H1 (cell line): ENCODE measurements at regions not wholly inside any gene's neighbourhood (a gene's known extent, or its start where the extent isn't known, plus 50 kb on each side); places are given as distances from the start of the nearest gene placed in this dataset.
A peak's percentile ranks its signal among the peaks of the same experiment; 100 is the strongest.

Experiments
- CTCF ChIA-PET: fragments of 300-600 bp; sonication (Branson Sonifier 250); formaldehyde crosslinking; loops from one replicate; lab custom pipeline; 2021; ENCODE audit not compliant: partially characterized antibody; lab: Charles Lee
- POLR2A ChIA-PET: fragments of 300-600 bp; sonication (Branson Sonifier 250); formaldehyde crosslinking; loops from one replicate; lab custom pipeline; 2021; ENCODE audit warnings: inconsistent platforms; ENCODE audit not compliant: partially characterized antibody; lab: Charles Lee
- DNase-seq, 2 experiments: peaks; one replicate each; pipeline versions ENCODE4 v3.0.0 to v3.0.0-alpha.2; 2010 to 2022; ENCODE audit warnings: low spot score in 2 of 2, low read depth in 1 of 2, mixed read lengths in 1 of 2
- FAIRE-seq: peaks from 2 replicates; lab custom pipeline; 2011; peaks lifted over from hg19 to GRCh38; lab: Jason Lieb, UNC
- H2AFZ ChIP-seq: 2 replicates; pipeline ENCODE4 v1.8.1; 2012; ENCODE audit warnings: low read length, inconsistent platforms
- H2AK5ac ChIP-seq: 2 replicates; pipeline ENCODE4 v1.6.1; 2013; ENCODE audit warnings: low read depth, low read length
- H2BK120ac ChIP-seq: replicated peaks from 2 replicates; pipeline ENCODE3; 2013; ENCODE audit warnings: low read depth, low read length, inconsistent platforms
- H2BK12ac ChIP-seq: 2 replicates; pipeline ENCODE4 v1.6.1; 2013; ENCODE audit warnings: low read depth, low read length
- H2BK15ac ChIP-seq: 2 replicates; pipeline ENCODE4 v1.6.1; 2013; ENCODE audit warnings: low read length
- H2BK20ac ChIP-seq: 2 replicates; pipeline ENCODE4 v1.6.1; 2013; ENCODE audit warnings: low read length
- H2BK5ac ChIP-seq: 2 replicates; pipeline ENCODE4 v1.6.1; 2013; ENCODE audit warnings: low read depth, low read length
- H3K14ac ChIP-seq: 2 replicates; pipeline ENCODE4 v1.6.1; 2013; ENCODE audit warnings: inconsistent platforms; ENCODE audit not compliant: insufficient read length
- H3K18ac ChIP-seq: 2 replicates; pipeline ENCODE4 v1.6.1; 2013; ENCODE audit warnings: low read length; ENCODE audit errors: extremely low read depth
- H3K23ac ChIP-seq: 2 replicates; pipeline ENCODE4 v1.6.1; 2013; ENCODE audit warnings: inconsistent platforms; ENCODE audit not compliant: insufficient read length
- H3K23me2 ChIP-seq: 2 replicates; pipeline ENCODE4 v1.6.1; 2013; ENCODE audit warnings: low read depth, low read length
- H3K27ac ChIP-seq: 2 replicates; pipeline ENCODE4 v1.6.1; 2011; ENCODE audit warnings: low read depth, low read length, inconsistent platforms
- H3K27me3 ChIP-seq, 4 experiments: replicated peaks in 1 of 4; 1 replicate in 1 of 4; 2 replicates in 3 of 4; pipeline versions ENCODE4 v1.6.1 to v1.8.1; 2011 to 2013; ENCODE audit warnings: low read length in 3 of 4, mild to moderate bottlenecking in 3 of 4, inconsistent platforms in 2 of 4, mixed read lengths in 2 of 4, moderate library complexity in 1 of 4; ENCODE audit not compliant: control insufficient read depth in 3 of 4, insufficient read depth in 3 of 4; ENCODE audit errors: extremely low read depth in 1 of 4
- H3K36me3 ChIP-seq, 4 experiments: 2 replicates each; pipeline versions ENCODE4 v1.6.1 to v1.8.1; 2011 to 2013; ENCODE audit warnings: mild to moderate bottlenecking in 4 of 4, low read length in 3 of 4, moderate library complexity in 2 of 4, control low read depth in 1 of 4, inconsistent platforms in 1 of 4; ENCODE audit not compliant: insufficient read depth in 4 of 4, control insufficient read depth in 2 of 4
- H3K4ac ChIP-seq: replicated peaks from 2 replicates; pipeline ENCODE3; 2013; ENCODE audit warnings: low read length, low read depth, mixed read lengths, inconsistent platforms; ENCODE audit not compliant: insufficient read length
- H3K4me1 ChIP-seq, 4 experiments: replicated peaks in 1 of 4; 1 replicate in 1 of 4; 2 replicates in 3 of 4; pipeline versions ENCODE4 v1.6.1 to v1.8.1; 2011 to 2013; ENCODE audit warnings: low read length in 3 of 4, inconsistent platforms in 2 of 4, mixed read lengths in 1 of 4; ENCODE audit not compliant: insufficient read depth in 4 of 4, control insufficient read depth in 3 of 4
- H3K4me2 ChIP-seq, 2 experiments: 2 replicates each; pipeline versions ENCODE4 v1.6.1 to v1.8.1; 2011 to 2013; ENCODE audit warnings: low read depth in 2 of 2, low read length in 2 of 2, control low read depth in 1 of 2, inconsistent platforms in 1 of 2, mild to moderate bottlenecking in 1 of 2; ENCODE audit not compliant: insufficient read depth in 1 of 2
- H3K4me3 ChIP-seq, 4 experiments: fragments of 200-600, 300-600 bp in 1 of 4; sonication (generic), shearing (Covaris generic), sonication (Bioruptor Twin) in 1 of 4; 2 replicates each; pipeline versions ENCODE4 v1.5.1 to v1.8.1; 2011 to 2016; ENCODE audit warnings: low read length in 4 of 4, low read depth in 3 of 4, control low read depth in 2 of 4, inconsistent platforms in 2 of 4, mild to moderate bottlenecking in 2 of 4, mixed read lengths in 1 of 4, moderate library complexity in 1 of 4; ENCODE audit not compliant: insufficient read depth in 2 of 4; ENCODE audit errors: extremely low read depth in 1 of 4
- H3K56ac ChIP-seq: replicated peaks from 2 replicates; pipeline ENCODE3; 2013; ENCODE audit warnings: low read depth, mild to moderate bottlenecking, mixed read lengths, low read length, inconsistent platforms; ENCODE audit not compliant: insufficient read length
- H3K79me1 ChIP-seq: 2 replicates; pipeline ENCODE4 v1.6.1; 2013; ENCODE audit warnings: low read depth, low read length, control low read depth
- H3K79me2 ChIP-seq, 2 experiments: 2 replicates each; pipeline versions ENCODE4 v1.6.1 to v1.8.1; 2012 to 2013; ENCODE audit warnings: low read length in 2 of 2, mild to moderate bottlenecking in 2 of 2, inconsistent platforms in 1 of 2; ENCODE audit not compliant: insufficient read depth in 2 of 2, control insufficient read depth in 1 of 2
- H3K9ac ChIP-seq, 4 experiments: replicated peaks in 1 of 4; 1 replicate in 1 of 4; 2 replicates in 3 of 4; pipeline versions ENCODE4 v1.6.1 to v1.8.1; 2011 to 2013; ENCODE audit warnings: low read depth in 3 of 4, low read length in 3 of 4, control low read depth in 2 of 4, mild to moderate bottlenecking in 2 of 4, moderate library complexity in 2 of 4, inconsistent platforms in 1 of 4; ENCODE audit errors: extremely low read depth in 1 of 4
- H3K9me3 ChIP-seq, 2 experiments: 2 replicates each; pipeline versions ENCODE4 v1.6.1 to v1.8.1; 2012 to 2013; ENCODE audit warnings: mild to moderate bottlenecking in 2 of 2, moderate library complexity in 2 of 2, control low read depth in 1 of 2, inconsistent platforms in 1 of 2, low read depth in 1 of 2, low read length in 1 of 2, mixed read lengths in 1 of 2; ENCODE audit not compliant: insufficient read depth in 2 of 2
- H4K20me1 ChIP-seq, 2 experiments: replicated peaks in 1 of 2; 2 replicates each; pipeline versions ENCODE3 to v1.8.1; 2011 to 2013; ENCODE audit warnings: inconsistent platforms in 2 of 2, low read length in 2 of 2, mild to moderate bottlenecking in 1 of 2; ENCODE audit not compliant: insufficient read depth in 2 of 2, control insufficient read depth in 1 of 2
- H4K5ac ChIP-seq: 2 replicates; pipeline ENCODE4 v1.6.1; 2013; ENCODE audit warnings: low read length, low read depth, mixed read lengths, inconsistent platforms; ENCODE audit not compliant: insufficient read length
- H4K8ac ChIP-seq: 2 replicates; pipeline ENCODE4 v1.8.0; 2013; ENCODE audit warnings: mild to moderate bottlenecking, moderate library complexity, low read length, inconsistent platforms; ENCODE audit not compliant: insufficient read depth; ENCODE audit errors: extremely low read depth
- H4K91ac ChIP-seq: replicated peaks from 2 replicates; pipeline ENCODE3; 2013; ENCODE audit warnings: low read length, mixed read lengths, inconsistent platforms; ENCODE audit not compliant: insufficient read length
- CBX5 ChIP-seq: fragments of 300-800, 300-1000 bp; sonication (generic); IDR thresholded peaks from 2 replicates; pipeline ENCODE4 v1.7.1; 2016; ENCODE audit warnings: antibody characterized with exemption, low read length, low read depth
- CBX8 ChIP-seq: fragments of 300-800, 300-1000 bp; sonication (generic); IDR thresholded peaks from 2 replicates; pipeline ENCODE4 v1.7.1; 2016; ENCODE audit warnings: low read depth, low read length, borderline replicate concordance
- CTBP2 ChIP-seq: IDR thresholded peaks from 2 replicates; pipeline ENCODE4 v1.7.0; 2011; ENCODE audit warnings: borderline replicate concordance, mild to moderate bottlenecking, moderate library complexity, mixed read lengths, low read length; ENCODE audit not compliant: insufficient read depth, insufficient read length
- E2F6 ChIP-seq: IDR thresholded peaks from 2 replicates; pipeline ENCODE4 v1.6.1; 2012; ENCODE audit warnings: inconsistent platforms
- EZH2 ChIP-seq: fragments of 200-600 bp; sonication (generic); IDR thresholded peaks from 2 replicates; pipeline ENCODE4 v1.7.1; 2012; ENCODE audit warnings: low read depth, mild to moderate bottlenecking, moderate library complexity, low read length, inconsistent platforms; ENCODE audit not compliant: severe bottlenecking
- HDAC6 ChIP-seq: IDR thresholded peaks from one replicate; pipeline ENCODE4 v1.7.1; 2012; ENCODE audit warnings: low read depth, mild to moderate bottlenecking, inconsistent platforms, low read length, moderate library complexity
- NRF1 ChIP-seq: IDR thresholded peaks from 2 replicates; pipeline ENCODE4 v1.6.1; 2011; ENCODE audit warnings: mild to moderate bottlenecking, low read depth, low read length, improper control_type of control experiment
- RNF2 ChIP-seq: fragments of 200-900, 300-1000 bp; sonication (generic); IDR thresholded peaks from 2 replicates; pipeline ENCODE4 v1.7.1; 2016; ENCODE audit warnings: borderline replicate concordance, low read depth, mild to moderate bottlenecking, antibody characterized with exemption, low read length; ENCODE audit not compliant: poor library complexity, severe bottlenecking; ENCODE audit errors: missing control alignments
- RXRA ChIP-seq: IDR thresholded peaks from 2 replicates; pipeline ENCODE4 v1.6.1; 2011; ENCODE audit warnings: low read depth, mild to moderate bottlenecking, low read length, moderate library complexity; ENCODE audit not compliant: insufficient read depth
- SIRT6 ChIP-seq: IDR thresholded peaks from one replicate; pipeline ENCODE4 v1.7.1; 2012; ENCODE audit warnings: low read length, inconsistent platforms
- SP2 ChIP-seq: IDR thresholded peaks from 2 replicates; pipeline ENCODE4 v1.6.1; 2012; ENCODE audit warnings: mild to moderate bottlenecking, low read length, inconsistent platforms
- TCF12 ChIP-seq: IDR thresholded peaks from 2 replicates; pipeline ENCODE4 v1.6.1; 2011; ENCODE audit warnings: low read depth, mild to moderate bottlenecking, low read length
- WGBS, 2 experiments: shearing (Covaris generic) in 1 of 2; methylation state at CpG; one replicate each; pipeline versions ENCODE4 v1.1.6 to v1.1.7; 2013 to 2015; ENCODE audit warnings: low lambda C conversion rate in 2 of 2, mixed read lengths in 2 of 2, inconsistent platforms in 1 of 2, low coverage in 1 of 2, missing lambda C conversion rate in 1 of 2; ENCODE audit not compliant: insufficient replicate concordance in 2 of 2, insufficient coverage in 1 of 2, insufficient read length in 1 of 2; ENCODE audit errors: extremely low coverage in 1 of 2, missing lambda C conversion rate in 1 of 2; 5-methylcytosine and 5-hydroxymethylcytosine counted together

- POLR2A ChIA-PET: no interaction called here
- H4K5ac ChIP-seq: no peak overlapping the region
- CTCF ChIA-PET: interaction anchor here (0.6 to 1.9 kb wide), 2 partner anchors 41 to 93 kb away, joined by 3 to 6 read pairs; no protein-coding TSS in a partner anchor
- H2BK20ac ChIP-seq: no peak overlapping the region
- H3K23me2 ChIP-seq: no peaks in the 10 kb centered on the region
- H2BK12ac ChIP-seq: no peak overlapping the region
- H3K4me2 ChIP-seq: no peak overlapping the region
- H2BK15ac ChIP-seq: no peak overlapping the region
- H4K8ac ChIP-seq: no peak overlapping the region
- no peak overlapping the region for H3K27ac ChIP-seq
- peak overlapping the region; percentile 43; the same call in 1 of the 2 replicates for H2AFZ ChIP-seq
- WGBS, 2 experiments: 84% methylated on average over 3 of the region's 3 CpGs; no CpG with 5 or more reads in 1 of the 2 experiments
- no peak overlapping the region for H4K91ac ChIP-seq
- H3K9ac ChIP-seq: no peak overlapping the region
- H3K18ac ChIP-seq: no peak overlapping the region
- H2BK5ac ChIP-seq: no peak overlapping the region
- H3K56ac ChIP-seq: no peak overlapping the region
- H3K79me2 ChIP-seq: no peaks in the 10 kb centered on the region
- no peak overlapping the region for H3K4ac ChIP-seq
- no peaks in the 10 kb centered on the region for H3K79me1 ChIP-seq
- no peaks in the 10 kb centered on the region for H3K9me3 ChIP-seq
- H3K23ac ChIP-seq: no peak overlapping the region
- no peak for DNase-seq
- no peaks in the 10 kb centered on the region for H3K27me3 ChIP-seq
- no peak overlapping the region for H3K14ac ChIP-seq
- FAIRE-seq: no peak
- no peaks in the 10 kb centered on the region for H3K4me1 ChIP-seq
- no peaks in the 10 kb centered on the region for H3K36me3 ChIP-seq
- H3K4me3 ChIP-seq: no peak overlapping the region
- H2BK120ac ChIP-seq: no peak overlapping the region
- H2AK5ac ChIP-seq: no peak overlapping the region
- H4K20me1 ChIP-seq: no peaks in the 10 kb centered on the region
- TF ChIP-seq CTBP2: no peak
- no peak for TF ChIP-seq TCF12
- no peak for TF ChIP-seq RNF2
- no peak for TF ChIP-seq SP2
- no peak for TF ChIP-seq RXRA
- TF ChIP-seq HDAC6: no peak
- no peak for TF ChIP-seq EZH2
- no peak for TF ChIP-seq NRF1
- no peak for TF ChIP-seq CBX8
- TF ChIP-seq E2F6: no peak
- no peak for TF ChIP-seq SIRT6
- no peak for TF ChIP-seq CBX5
Observed at GRCh38 chr4:123471655-123472369, 75.2 kb downstream of the SPRY1 start.
